RWPE2 (cell line): ENCODE measurements at regions not wholly inside any gene's neighbourhood (a gene's known extent, or its start where the extent isn't known, plus 50 kb on each side); places are given as distances from the start of the nearest gene placed in this dataset.

Experiments used
- ATAC-seq: fragments of 200-7000 bp; cut with Tn5 transposase; 3 replicates; pipeline ENCODE4 v1.9.1; 2021; ENCODE audit warnings: low read depth
- DNase-seq: peaks from one replicate; pipeline ENCODE4 v3.0.0-alpha.2; 2020; ENCODE audit warnings: low spot score
- H3K27ac ChIP-seq: fragments of 450-650 bp; 2 replicates; pipeline ENCODE4 v1.5.1; 2017; ENCODE audit warnings: mild to moderate bottlenecking; ENCODE audit not compliant: poor library complexity, severe bottlenecking
- H3K27me3 ChIP-seq: fragments of 250-450 bp; sonication (Bioruptor Pico); 2 replicates; pipeline ENCODE4 v1.5.1; 2021; ENCODE audit warnings: mild to moderate bottlenecking, moderate library complexity; ENCODE audit not compliant: insufficient read depth, poor library complexity, severe bottlenecking
- H3K36me3 ChIP-seq: fragments of 250-450 bp; sonication (Bioruptor Pico); 2 replicates; pipeline ENCODE4 v1.5.1; 2020; ENCODE audit warnings: low read depth, mild to moderate bottlenecking, moderate library complexity
- H3K4me1 ChIP-seq: fragments of 250-450 bp; sonication (Bioruptor Pico); 2 replicates; pipeline ENCODE4 v1.5.1; 2021; ENCODE audit warnings: mild to moderate bottlenecking, moderate library complexity; ENCODE audit not compliant: insufficient read depth, poor library complexity, severe bottlenecking
- H3K4me3 ChIP-seq: fragments of 250-450 bp; sonication (Bioruptor Pico); 2 replicates; pipeline ENCODE4 v1.5.1; 2021; ENCODE audit warnings: mild to moderate bottlenecking, moderate library complexity; ENCODE audit not compliant: severe bottlenecking
- H3K9me3 ChIP-seq: fragments of 250-450 bp; sonication (Bioruptor Pico); 2 replicates; pipeline ENCODE4 v1.5.1; 2021; ENCODE audit warnings: mild to moderate bottlenecking, moderate library complexity; ENCODE audit not compliant: severe bottlenecking
- TF ChIP-seq, protein P1 (sequence below): fragments of 450-650 bp; IDR thresholded peaks from one replicate; pipeline ENCODE4 v1.5.1; 2017; ENCODE audit warnings: mild to moderate bottlenecking, moderate library complexity; ENCODE audit not compliant: poor library complexity, severe bottlenecking

- Histone ChIP-seq H3K36me3 (no peaks in the 10 kb centered on the region), H3K4me1 (no peaks in the 10 kb centered on the region), H3K4me3 (no peak overlapping the region), H3K27ac (no peak overlapping the region), H3K27me3 (peaks cover 3% of the 10 kb centered on the region), H3K9me3 (no peaks in the 10 kb centered on the region)
- TF ChIP-seq, protein P1, sequence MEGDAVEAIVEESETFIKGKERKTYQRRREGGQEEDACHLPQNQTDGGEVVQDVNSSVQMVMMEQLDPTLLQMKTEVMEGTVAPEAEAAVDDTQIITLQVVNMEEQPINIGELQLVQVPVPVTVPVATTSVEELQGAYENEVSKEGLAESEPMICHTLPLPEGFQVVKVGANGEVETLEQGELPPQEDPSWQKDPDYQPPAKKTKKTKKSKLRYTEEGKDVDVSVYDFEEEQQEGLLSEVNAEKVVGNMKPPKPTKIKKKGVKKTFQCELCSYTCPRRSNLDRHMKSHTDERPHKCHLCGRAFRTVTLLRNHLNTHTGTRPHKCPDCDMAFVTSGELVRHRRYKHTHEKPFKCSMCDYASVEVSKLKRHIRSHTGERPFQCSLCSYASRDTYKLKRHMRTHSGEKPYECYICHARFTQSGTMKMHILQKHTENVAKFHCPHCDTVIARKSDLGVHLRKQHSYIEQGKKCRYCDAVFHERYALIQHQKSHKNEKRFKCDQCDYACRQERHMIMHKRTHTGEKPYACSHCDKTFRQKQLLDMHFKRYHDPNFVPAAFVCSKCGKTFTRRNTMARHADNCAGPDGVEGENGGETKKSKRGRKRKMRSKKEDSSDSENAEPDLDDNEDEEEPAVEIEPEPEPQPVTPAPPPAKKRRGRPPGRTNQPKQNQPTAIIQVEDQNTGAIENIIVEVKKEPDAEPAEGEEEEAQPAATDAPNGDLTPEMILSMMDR: no peak
- DNase-seq (no peak), ATAC-seq (no peak)
Observed at GRCh38 chr16:60274431-60275019, 1540.4 kb upstream of the GOT2 start.

DNA sequence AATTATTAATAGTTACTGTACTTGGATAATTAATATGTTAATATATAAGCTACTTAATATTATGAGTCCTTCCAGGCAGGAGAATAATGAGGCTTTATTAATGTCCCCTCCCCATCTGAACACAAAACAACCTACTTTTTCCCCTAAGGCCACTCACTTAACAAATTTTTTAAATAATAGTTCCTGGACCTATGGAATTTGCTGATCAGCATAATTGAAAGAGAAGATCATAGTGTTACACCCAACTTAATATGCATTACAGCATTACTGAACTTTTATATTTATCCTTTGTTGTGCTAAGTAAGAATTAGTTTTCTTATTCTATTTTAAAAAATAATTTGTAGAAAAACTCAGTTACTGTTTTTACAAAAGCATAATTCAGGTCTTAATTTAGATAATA, 1537.7 kb upstream of the GOT2 start:
- ATAC-seq (no peak), DNase-seq (no peak)
- TF ChIP-seq, protein P1: no peak
- Histone ChIP-seq H3K4me1 (no peaks in the 10 kb centered on the region), H3K9me3 (no peaks in the 10 kb centered on the region), H3K27me3 (peaks cover 9% of the 10 kb centered on the region), H3K27ac (no peak overlapping the region), H3K4me3 (no peak overlapping the region), H3K36me3 (no peaks in the 10 kb centered on the region)

GRCh38 chr16:60271025-60271771, 1537.1 kb upstream of the GOT2 start:
- DNase-seq: no peak
- no peaks in the 10 kb centered on the region for H3K4me1 ChIP-seq
- peaks cover 9% of the 10 kb centered on the region for H3K27me3 ChIP-seq
- H3K27ac ChIP-seq: no peak overlapping the region
- no peaks in the 10 kb centered on the region for H3K36me3 ChIP-seq
- no peaks in the 10 kb centered on the region for H3K9me3 ChIP-seq
- TF ChIP-seq, protein P1: no peak
- H3K4me3 ChIP-seq: no peak overlapping the region
- ATAC-seq: no peak

DNA sequence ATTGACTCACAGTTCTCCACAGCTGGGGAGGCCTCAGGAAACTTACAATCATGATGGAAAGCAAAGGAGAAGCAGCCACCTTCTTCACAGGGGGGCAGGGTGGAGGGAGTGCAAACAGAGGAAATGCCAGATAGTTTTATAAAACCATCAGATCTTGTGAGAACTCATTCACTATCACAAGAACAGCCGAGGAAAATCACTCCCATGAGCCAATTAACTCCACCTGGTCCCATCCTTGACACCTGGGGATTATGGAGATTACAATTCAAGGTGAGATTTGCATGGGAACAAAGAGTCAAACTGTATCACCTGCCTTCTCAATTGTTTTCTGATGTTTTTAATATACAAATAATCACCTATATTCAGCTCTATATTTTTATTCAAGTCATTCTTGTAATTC, 1527.3 kb upstream of the GOT2 start:
- no peak for DNase-seq
- no peaks in the 10 kb centered on the region for H3K4me1 ChIP-seq
- no peak overlapping the region for H3K27ac ChIP-seq
- H3K36me3 ChIP-seq: no peaks in the 10 kb centered on the region
- TF ChIP-seq, protein P1: no peak
- H3K9me3 ChIP-seq: no peaks in the 10 kb centered on the region
- H3K4me3 ChIP-seq: no peak overlapping the region
- H3K27me3 ChIP-seq: peaks cover 3% of the 10 kb centered on the region
- no peak for ATAC-seq

DNA sequence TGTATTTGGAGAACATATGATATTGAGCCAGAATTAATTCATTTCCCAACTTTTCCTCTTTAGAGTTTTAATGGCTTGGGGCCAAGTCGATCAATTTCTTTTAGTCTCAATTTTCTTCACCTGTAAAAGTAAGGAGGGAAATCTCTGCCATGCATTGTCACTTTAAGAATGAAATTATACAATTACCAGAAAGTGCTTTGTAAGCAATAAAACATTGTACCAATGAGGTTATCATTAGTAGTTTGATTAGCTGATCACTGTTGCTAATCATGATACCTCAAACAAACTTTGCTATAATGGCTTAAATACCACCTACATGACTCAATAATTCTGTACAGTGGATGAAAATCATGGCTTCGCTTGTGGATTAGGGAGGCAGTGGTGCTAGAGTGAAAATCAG, 1525.8 kb upstream of the GOT2 start:
- ATAC-seq (no peak), DNase-seq (no peak)
- TF ChIP-seq, protein P1: no peak
- Histone ChIP-seq H3K4me1 (no peaks in the 10 kb centered on the region), H3K27me3 (peaks cover 1% of the 10 kb centered on the region), H3K9me3 (no peaks in the 10 kb centered on the region), H3K27ac (no peak overlapping the region), H3K4me3 (no peak overlapping the region), H3K36me3 (no peaks in the 10 kb centered on the region)
